OCI-M1 (cell line): ENCODE measurements at regions not wholly inside any gene's neighbourhood (a gene's known extent, or its start where the extent isn't known, plus 50 kb on each side); places are given as distances from the start of the nearest gene placed in this dataset.

Experiments used
- DNase-seq: peaks from one replicate; lab custom pipeline; 2025; lab: John Stamatoyannopoulos, UW

DNA sequence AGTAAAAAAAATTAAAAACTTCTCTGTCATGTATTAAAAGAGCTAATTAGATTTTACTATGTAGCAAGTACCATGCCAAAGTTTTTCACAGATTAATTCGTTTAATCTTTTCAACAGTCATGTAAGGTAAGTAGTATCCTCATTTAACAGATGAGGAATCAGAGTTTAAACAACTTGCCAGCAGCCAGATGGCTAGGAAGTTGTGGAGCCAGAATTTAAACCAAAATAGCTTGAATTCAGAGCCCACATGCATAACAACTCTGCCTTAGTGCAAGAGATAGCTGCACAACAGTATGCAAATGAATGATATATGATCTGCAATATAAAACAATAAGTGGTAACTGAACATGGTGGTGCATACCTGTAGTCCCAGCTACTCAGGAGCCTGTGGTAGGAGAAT, 75.3 kb downstream of the NAP1L3 start:
- no peak for DNase-seq

DNA sequence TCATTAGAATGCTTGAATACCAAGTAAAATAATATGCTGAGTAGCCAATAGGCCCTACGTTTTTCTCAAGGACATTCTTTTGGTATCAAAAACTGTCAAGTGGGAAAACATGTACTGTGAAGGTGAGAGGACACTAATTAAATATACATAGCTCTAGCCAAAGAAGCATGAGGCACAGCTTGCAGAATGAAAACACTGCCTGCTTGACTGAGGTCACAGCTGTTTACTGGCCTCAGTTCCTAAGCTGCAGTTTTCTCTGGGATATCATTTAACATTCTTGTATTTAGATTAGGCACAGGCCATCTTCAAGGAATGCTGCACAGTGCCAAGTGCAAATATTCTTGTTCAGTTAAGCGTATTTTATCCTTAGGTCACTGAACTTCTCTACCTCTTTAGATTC, 78.6 kb downstream of the NAP1L3 start:
- no peak for DNase-seq

DNA sequence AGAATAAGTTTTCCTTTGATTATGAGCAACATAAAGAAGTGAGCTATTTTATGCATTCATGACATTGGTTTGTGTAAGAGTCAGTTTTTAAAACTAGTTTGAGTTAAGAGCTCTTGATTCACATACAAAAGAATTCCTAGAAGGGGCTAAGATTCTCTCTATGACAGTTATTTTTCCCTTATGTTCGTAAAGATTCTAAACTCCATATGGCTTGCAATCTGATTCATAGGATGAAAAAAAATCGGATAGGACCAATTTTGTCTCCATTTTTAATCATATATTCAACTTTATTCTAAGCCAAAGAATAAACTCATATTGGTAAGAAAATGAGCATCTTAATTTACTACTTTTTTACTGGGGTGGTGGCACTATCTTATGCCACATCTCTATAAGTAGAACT, 79.4 kb downstream of the NAP1L3 start:
- no peak for DNase-seq

- peak; percentile 4 for DNase-seq
These were observed 82.0 kb downstream of the NAP1L3 start for GRCh38 chrX:93591398-93591797.

DNA sequence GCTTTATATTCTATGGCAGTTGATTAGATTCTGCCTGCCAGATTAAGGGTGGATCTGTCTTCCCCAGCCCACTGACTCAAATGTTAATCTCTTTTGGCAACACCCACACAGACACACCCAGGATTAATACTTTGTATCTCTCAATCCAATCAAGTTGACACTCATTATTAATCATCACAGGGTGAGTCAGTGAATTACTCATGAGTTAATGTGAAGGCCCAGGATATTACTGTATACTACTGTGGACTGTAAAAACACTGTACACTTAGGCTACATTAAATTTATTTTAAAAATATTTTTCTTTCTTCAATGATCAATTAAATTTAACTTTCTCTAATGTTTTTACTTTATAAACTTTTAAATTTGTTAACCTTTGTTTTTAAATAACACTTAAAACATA, 87.7 kb downstream of the NAP1L3 start:
- no peak for DNase-seq

DNA sequence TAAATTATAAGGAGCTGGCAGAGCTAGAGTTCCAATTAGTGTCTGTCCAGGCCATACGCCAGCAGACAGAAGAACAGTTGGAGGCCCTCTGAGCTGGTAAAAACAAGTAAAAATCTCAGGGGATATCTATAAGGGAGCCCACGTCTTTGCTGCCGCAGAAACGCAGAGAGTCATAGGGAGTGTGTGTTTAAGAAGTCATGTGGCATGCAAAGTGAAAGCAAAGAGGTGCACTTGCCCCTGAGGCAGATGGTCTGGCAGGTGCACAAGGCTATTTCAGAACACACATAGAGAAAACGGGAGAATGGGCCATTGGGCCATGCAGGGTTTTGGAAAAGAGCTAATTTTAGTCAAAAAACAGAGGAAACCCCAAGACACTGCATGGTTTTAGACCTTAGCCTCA, 92.7 kb downstream of the NAP1L3 start:
- no peak for DNase-seq

DNA sequence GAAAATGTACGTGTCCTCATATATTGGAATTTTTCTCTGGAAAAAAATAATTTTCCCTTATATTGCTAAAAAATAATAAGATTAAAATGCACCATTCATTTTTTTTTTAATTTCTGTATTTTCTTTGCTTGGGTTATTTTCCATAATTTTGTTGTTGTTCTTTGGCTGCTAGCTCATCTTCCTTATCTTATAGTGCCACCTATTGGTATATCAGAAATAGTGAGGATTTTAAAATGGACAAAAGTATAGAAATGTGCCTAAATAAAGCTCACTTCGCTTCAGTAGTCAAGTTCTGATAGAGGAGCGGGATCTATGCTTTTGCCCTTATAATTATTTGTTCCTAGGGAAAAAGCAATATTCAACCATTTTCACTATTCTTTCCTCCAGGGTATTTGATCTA, 134.8 kb downstream of the NAP1L3 start:
- peak; percentile 8 for DNase-seq

GRCh38 chrX:93528917-93529316, 144.5 kb downstream of the NAP1L3 start:
- DNase-seq: no peak
